ENCODE measurements at regions not wholly inside any gene's neighbourhood (a gene's known extent, or its start where the extent isn't known, plus 50 kb on each side); places are given as distances from the start of the nearest gene placed in this dataset.
"Not testable (repeated sequence)": the region's sequence is repeated elsewhere in the genome, so short reads cannot be mapped to it uniquely, and the experiment has no call there.

- not testable (repeated sequence) for TF ChIP-seq CTCF (tag by site-specific recombination; IDR thresholded peaks at IDR 0.05); ZNF76 (tag by site-specific recombination; IDR thresholded peaks at IDR 0.05; ENCODE audit: borderline replicate concordance, low read depth); ZNF335 (tag by site-specific recombination; conservative IDR thresholded peaks at IDR 0.05); REST (tag by site-specific recombination; IDR thresholded peaks at IDR 0.05); ZNF274 (IDR thresholded peaks at IDR 0.05; ENCODE audit: low read length); ZNF274 (tag by site-specific recombination; IDR thresholded peaks at IDR 0.05; ENCODE audit: borderline replicate concordance); ZFP37 (tag by site-specific recombination; IDR thresholded peaks at IDR 0.05); ZSCAN16 (tag by site-specific recombination; IDR thresholded peaks at IDR 0.05); YY2 (tag by site-specific recombination; IDR thresholded peaks at IDR 0.05); ZNF677 (tag by site-specific recombination; IDR thresholded peaks at IDR 0.05); GLI2 (tag by site-specific recombination; IDR thresholded peaks at IDR 0.05; ENCODE audit: borderline replicate concordance, low read depth); YY1 (tag by site-specific recombination; IDR thresholded peaks at IDR 0.05)
These were observed 228.3 kb downstream of the SPATA31A7 start for GRCh38 chr9:61418174-61418573.

Measured in HEK293 (cell line).